Heart left ventricle (tissue), 13 donors: ENCODE measurements at regions not wholly inside any gene's neighbourhood (a gene's known extent, or its start where the extent isn't known, plus 50 kb on each side); places are given as distances from the start of the nearest gene placed in this dataset.

Source experiments
- CTCF ChIP-seq, 12 donors: fragments of 200-600 bp; sonication (generic) in 4 of 12; IDR thresholded peaks; one replicate each; pipeline versions ENCODE4 v1.5.0 to v1.8.0; 2018 to 2022; ENCODE audit warnings: antibody characterized with exemption in 12 of 12, mild to moderate bottlenecking in 5 of 12
- POLR2A ChIP-seq, 2 donors: fragments of 450-650 bp; IDR thresholded peaks; one replicate each; pipeline ENCODE4 v1.6.1; 2017; ENCODE audit warnings: antibody characterized with exemption in 2 of 2, mild to moderate bottlenecking in 2 of 2, moderate library complexity in 2 of 2
- donor health status: ischemic (EF 13 %, LVEDD 7.1; RV severe dilation, severe dysfunction).
- donor health status: DM: no; HTN: yes; CAD: no.
- donor health status: DM: no; HTN: no; CAD: no.
- donor health status: ischemic (EF 25% LVEDD 6.9; RV normal size, moderate dysfunction).
- donor health status: ischemic (EF 25% LVEDD 5.7; RV mildly dilated, moderate dysfunction).
- donor health status: ischemic (EF 35%, LVEDD 5.7; RV mildly dilated, moderate dysfunction).
- donor health status: nonischemic (EF 11% LVEDD 7.7; RV severe dilation, severe dysfunction).
- donor health status: DM: yes; HTN: yes; CAD: no.
- donor health status: PGD.
- donor health status: ischemic (EF 29% LVEDD 5.4; RV normal size, mild dysfunction).
- donor health status: nonischemic (EF 23%, LVEDD 6.1; RV moderate dilation, normal function).

GRCh38 chr1:199597152-199597551, 430.4 kb upstream of the NR5A2 start:
- TF ChIP-seq CTCF (IDR thresholded peaks at IDR 0.05): no peak
- no peak for TF ChIP-seq POLR2A (IDR thresholded peaks at IDR 0.05)
